CD4-positive, alpha-beta T cell treated with Interleukin-1 beta for 1 hour (primary cell): ENCODE measurements at regions not wholly inside any gene's neighbourhood (a gene's known extent, or its start where the extent isn't known, plus 50 kb on each side); places are given as distances from the start of the nearest gene placed in this dataset.
"Not testable (repeated sequence)": the region's sequence is repeated elsewhere in the genome, so short reads cannot be mapped to it uniquely, and the experiment has no call there.

Experiments
- DNase-seq, 2 donors: peaks; one replicate each; pipeline ENCODE4 v3.0.0-alpha.2; 2020 to 2022

- no peak for DNase-seq
Observed at GRCh38 chr15:81813215-81813614, 232.6 kb downstream of the MEX3B start.

GRCh38 chr15:81812456-81812855 lies 233.4 kb downstream of the MEX3B start:
- no peak for DNase-seq

DNA sequence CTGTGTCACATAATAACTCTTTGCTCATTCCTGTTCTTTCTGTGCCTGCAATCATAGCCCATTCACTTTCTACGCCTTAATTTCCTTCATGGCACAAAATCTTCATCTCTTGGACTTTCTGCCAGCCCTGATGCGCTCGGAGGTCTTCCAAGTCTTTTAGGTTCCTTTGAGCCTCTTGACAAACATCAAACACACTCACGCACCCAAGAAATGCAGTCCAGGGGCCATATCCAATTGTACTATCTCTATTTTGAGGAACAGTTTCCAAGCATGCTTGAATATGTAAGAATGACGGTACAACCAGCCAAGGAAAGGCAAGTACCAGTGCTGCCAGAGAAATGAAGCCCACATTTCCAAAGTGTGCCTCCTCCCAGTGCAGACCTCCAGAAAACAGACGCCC lies 234.1 kb downstream of the MEX3B start:
- no peak for DNase-seq

- no peak for DNase-seq
Observed at GRCh38 chr15:81809543-81809942, 236.3 kb downstream of the MEX3B start.

GRCh38 chr15:81807806-81808205 lies 238.0 kb downstream of the MEX3B start:
- no peak for DNase-seq

- no peak for DNase-seq
Observed at GRCh38 chr15:81807186-81807585, 238.6 kb downstream of the MEX3B start.

- DNase-seq = no peak
Observed at GRCh38 chr15:81795899-81796298, 249.9 kb downstream of the MEX3B start.

DNA sequence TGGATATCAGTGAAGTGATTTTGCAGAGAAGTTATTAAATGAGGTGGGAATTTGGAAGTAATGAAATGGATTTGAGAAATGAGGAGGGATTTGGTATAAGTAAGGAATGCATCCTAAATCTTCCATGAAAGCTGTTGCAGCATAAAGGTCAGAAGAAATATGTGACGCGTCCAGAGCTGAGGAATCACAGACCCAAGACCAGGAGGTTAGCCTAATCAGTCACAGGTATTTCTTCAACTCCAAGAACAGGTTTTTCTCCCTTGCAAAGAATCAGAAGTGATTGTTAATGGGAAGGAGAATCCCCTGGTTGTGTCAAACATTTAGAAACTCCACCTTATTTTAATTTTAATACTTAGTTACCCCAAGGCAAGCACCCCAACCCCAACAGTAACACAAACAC lies 253.2 kb downstream of the MEX3B start:
- DNase-seq = no peak

DNA sequence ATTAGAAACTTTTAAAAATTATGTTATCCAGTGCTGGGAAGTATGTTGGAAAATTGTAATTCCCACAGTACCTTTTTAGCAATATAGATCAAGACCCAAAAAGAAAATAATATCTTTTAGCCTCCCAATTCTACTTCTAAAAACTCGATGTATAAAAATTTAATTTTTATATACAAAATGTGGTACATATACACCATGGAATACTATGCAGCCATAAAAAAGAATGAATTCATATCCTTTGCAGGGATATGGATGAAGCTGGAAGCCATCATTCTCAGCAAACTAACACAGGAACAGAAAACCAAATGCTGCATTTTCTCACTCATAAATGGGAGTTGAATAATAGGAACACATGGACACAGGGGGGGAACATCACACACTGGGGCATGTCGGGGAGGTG lies 254.5 kb downstream of the MEX3B start:
- DNase-seq = not testable (repeated sequence)

- no peak for DNase-seq
Observed at GRCh38 chr15:81789403-81789802, 256.4 kb downstream of the MEX3B start.

DNA sequence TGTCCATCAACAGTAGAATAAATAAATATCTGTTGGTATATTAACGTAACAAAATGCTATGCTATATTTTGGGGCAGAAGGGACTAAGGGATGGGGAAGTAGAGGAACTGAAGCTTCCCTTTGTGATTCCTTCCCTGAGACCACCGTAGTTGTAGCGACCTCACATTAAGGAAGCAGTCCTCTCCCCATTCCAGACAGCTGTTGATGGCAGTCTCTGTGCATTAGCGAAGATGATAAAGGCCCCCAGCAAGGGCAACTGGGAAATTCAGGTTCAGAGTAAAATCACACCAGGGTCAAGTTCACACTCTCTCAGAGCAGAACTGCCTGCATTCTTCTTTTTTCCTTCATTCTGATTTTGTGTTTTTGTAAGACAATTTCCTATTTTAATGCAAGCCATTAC lies 259.0 kb downstream of the MEX3B start:
- DNase-seq = no peak

- DNase-seq = no peak
Observed at GRCh38 chr15:81785679-81786078, 260.1 kb downstream of the MEX3B start.

GRCh38 chr15:81785181-81785580 lies 260.6 kb downstream of the MEX3B start:
- no peak for DNase-seq

DNA sequence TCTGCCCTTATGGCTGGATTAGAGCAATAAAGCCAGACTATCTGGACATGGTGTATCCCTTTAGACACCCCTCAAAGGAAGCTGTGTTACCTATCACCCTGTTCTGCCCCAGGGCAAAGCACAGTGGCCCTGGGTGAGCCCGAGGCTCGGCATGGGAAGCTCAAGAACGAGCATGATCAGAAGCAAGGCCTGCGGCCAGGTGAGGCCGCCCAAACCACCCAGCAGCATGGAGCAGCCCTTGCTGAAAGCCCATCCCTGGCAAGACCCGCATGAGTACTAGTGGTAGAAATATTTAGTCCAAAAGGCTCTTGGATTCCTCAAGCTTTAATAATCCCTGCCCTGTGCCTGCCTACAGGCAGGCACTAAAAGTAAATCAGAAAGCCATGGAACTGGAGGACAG lies 261.1 kb downstream of the MEX3B start:
- DNase-seq = no peak

DNA sequence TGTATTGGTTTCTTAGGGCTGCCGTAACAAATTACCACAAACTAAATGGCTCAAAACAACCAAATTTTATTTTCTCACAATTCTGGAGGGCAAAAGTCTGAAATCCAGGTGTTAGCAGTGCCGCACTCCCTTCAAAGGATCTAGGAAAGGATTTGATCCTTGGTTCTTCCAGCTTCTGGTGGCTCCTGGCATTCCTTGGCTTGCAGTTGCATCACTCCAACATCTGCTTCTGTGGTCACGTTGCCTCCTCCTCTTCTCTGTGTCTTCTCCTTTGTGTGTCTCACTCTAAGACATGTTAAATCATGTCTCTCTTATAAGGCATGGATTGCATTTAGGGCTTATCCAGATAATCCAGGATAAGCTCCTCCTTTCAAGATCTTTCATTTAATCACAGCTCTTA lies 262.2 kb downstream of the MEX3B start:
- DNase-seq = no peak

- no peak for DNase-seq
Observed at GRCh38 chr15:81783076-81783475, 262.7 kb downstream of the MEX3B start.

- no peak for DNase-seq
Observed at GRCh38 chr15:81781395-81781794, 264.4 kb downstream of the MEX3B start.

DNA sequence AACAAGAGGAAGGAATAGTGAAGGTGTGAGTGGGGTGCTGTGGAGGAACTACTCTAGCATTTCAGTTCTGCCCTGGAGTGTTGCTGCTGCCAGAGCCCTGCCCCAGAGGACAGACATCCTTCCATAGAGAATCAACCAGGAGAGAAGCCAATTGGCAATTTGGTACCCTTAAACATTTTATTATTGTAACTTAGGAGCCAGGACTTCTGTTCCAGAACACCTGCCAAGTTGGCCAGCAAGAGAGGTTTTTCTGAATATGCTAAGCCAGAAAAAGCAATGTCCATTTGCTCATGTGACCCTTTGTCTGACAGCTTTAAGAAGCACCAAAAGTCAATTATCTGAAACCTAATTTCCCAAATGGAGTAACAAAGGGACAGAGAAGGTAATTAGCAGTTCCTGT lies 264.9 kb downstream of the MEX3B start:
- no peak for DNase-seq

- no peak for DNase-seq
Observed at GRCh38 chr15:81779181-81779580, 266.6 kb downstream of the MEX3B start.

DNA sequence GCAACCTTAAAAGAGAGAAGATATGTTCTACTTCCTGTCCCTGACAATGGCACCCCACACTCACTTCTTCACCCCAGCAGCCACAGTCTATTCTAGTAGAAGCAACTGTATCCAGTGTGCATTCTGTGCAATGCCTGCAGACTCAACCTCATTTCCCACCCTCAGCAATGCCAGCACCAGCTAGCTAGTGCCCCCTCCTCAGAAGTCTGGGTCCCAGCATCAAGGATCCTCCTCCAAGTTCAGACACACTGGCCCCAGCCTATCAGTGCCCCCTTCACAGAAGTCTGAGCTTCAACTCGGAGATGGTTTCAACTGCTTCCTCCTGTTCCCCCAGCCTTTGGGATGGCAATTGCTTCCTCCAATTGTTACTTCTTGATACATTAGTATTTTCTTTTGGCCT lies 268.3 kb downstream of the MEX3B start:
- no peak for DNase-seq

DNA sequence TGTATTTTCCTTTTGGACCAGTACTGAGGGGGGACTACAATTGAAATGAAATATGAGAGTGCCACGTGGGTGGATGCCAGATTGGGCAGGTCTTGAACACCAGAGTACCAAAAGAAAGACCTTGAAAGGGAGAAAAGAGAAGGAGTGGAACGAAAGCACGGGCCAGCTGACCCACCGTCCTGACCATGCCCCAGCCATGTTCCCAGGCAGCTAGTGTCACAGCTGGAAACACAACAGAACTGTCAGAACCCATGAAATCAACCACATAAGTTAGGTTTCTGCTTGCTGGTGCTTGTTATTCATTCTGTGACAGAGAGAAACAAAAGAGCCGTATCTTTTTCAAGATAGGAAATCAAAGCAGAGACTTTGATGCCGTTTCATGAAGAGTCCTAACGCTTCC lies 268.8 kb downstream of the MEX3B start:
- no peak for DNase-seq

GRCh38 chr15:81775779-81776178 lies 270.0 kb downstream of the MEX3B start:
- DNase-seq = not testable (repeated sequence)

DNA sequence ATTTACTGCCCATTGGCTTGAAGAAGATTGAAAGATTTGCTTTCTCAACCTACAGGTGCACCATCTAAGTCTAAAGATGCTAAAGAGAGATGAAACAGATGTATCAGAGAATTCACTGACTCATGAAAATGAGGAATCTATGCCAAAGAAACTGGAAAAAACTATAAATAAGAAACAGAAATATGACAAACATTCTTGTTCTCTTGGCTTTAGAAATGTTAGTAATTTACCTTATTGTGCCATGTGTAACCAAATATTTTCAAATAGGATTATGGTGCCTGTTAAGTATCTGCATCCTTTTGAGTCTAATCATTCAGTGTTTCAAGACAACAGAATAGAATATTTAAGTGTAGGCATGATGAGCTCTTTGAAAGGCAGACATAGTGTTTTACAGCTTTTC lies 271.5 kb downstream of the MEX3B start:
- no peak for DNase-seq

- no peak for DNase-seq
Observed at GRCh38 chr15:81768773-81769172, 277.0 kb downstream of the MEX3B start.

- no peak for DNase-seq
Observed at GRCh38 chr15:81766829-81767475, 278.9 kb downstream of the MEX3B start.

DNA sequence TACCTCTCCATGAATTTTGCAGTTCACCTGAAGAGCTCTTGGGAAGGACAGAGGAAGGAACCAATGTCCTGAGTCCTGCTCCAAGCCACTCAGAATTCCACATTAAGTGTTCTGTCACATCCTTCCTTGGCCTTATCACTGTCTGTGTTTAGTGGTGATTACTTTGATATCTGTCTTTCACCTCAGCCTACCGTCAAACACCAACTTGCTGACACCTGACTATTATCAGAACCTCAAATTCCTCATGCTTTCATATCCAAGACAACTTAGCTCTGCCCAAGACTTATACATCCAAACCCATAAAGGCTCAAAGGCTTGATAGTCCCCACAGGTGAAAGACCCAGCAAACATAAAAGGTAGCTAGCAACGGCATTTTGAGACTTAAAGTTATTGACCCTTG lies 280.0 kb downstream of the MEX3B start:
- no peak for DNase-seq
